K562 (cell line): ENCODE measurements at regions not wholly inside any gene's neighbourhood (a gene's known extent, or its start where the extent isn't known, plus 50 kb on each side); places are given as distances from the start of the nearest gene placed in this dataset.

Experiments
- ATAC-seq: fragments of 200-7000 bp; cut with Tn5 transposase; 3 replicates; pipeline ENCODE4 v1.9.1; 2020; ENCODE audit warnings: moderate library complexity
- BruUV-seq: library from RNA; stranded (reverse); fragments of 400-500 nt; replicated peaks from 2 replicates; lab custom pipeline; 2021; lab: Mats Ljungman, UMichigan
- CTCF ChIA-PET: fragments of 300-600 bp; formaldehyde crosslinking; extraction: SDS; loops from one replicate; lab custom pipeline; 2021; ENCODE audit warnings: low intra/inter-chr PET ratio; lab: Yijun Ruan, JAX
- POLR2A ChIA-PET: fragments of 300-600, 350-650 bp; sonication (Branson Sonifier 250); formaldehyde crosslinking; extraction: SDS; loops from one replicate; lab custom pipeline; 2021; ENCODE audit warnings: antibody characterized with exemption, inconsistent platforms; lab: Yijun Ruan, JAX
- DNase-seq, 4 experiments: peaks; one replicate each; pipeline versions ENCODE4 v3.0.0 to v3.0.0-alpha.2; 2011 to 2018; ENCODE audit warnings: low spot score in 3 of 4, mixed read lengths in 3 of 4; ENCODE audit errors: extremely low read depth in 1 of 4
- FAIRE-seq: peaks from 2 replicates; lab custom pipeline; 2011; peaks lifted over from hg19 to GRCh38; lab: Jason Lieb, UNC
- H2AFZ ChIP-seq: 2 replicates; pipeline ENCODE4 v1.6.0; 2011; ENCODE audit warnings: low read depth, low read length, control low read depth, inconsistent platforms
- H3K27ac ChIP-seq: fragments of 200-600 bp; 3 replicates; pipeline ENCODE4 v1.8.0; 2011; ENCODE audit warnings: low read depth, mild to moderate bottlenecking, control low read depth, inconsistent platforms, low read length, moderate library complexity, mixed read lengths; ENCODE audit errors: extremely low read depth
- H3K27me3 ChIP-seq, 2 experiments: fragments of 300-600 bp in 1 of 2; 2 replicates in 1 of 2; 3 replicates in 1 of 2; pipeline versions ENCODE4 v1.6.0 to v1.8.0; 2011; ENCODE audit warnings: inconsistent platforms in 2 of 2, low read length in 2 of 2, mild to moderate bottlenecking in 1 of 2, mixed read lengths in 1 of 2, moderate library complexity in 1 of 2; ENCODE audit not compliant: control insufficient read depth in 2 of 2, insufficient read depth in 2 of 2
- H3K36me3 ChIP-seq: fragments of 300-600 bp; 3 replicates; pipeline ENCODE4 v1.8.0; 2011; ENCODE audit warnings: mild to moderate bottlenecking, low read length, inconsistent platforms; ENCODE audit not compliant: control insufficient read depth, insufficient read depth
- H3K4me1 ChIP-seq, 2 experiments: fragments of 200-600 bp in 1 of 2; replicated peaks in 1 of 2; 2 replicates in 1 of 2; 3 replicates in 1 of 2; pipeline versions ENCODE4 v1.5.1 to v1.8.0; 2011; ENCODE audit warnings: inconsistent platforms in 2 of 2, low read length in 2 of 2, mild to moderate bottlenecking in 1 of 2, mixed read lengths in 1 of 2, moderate library complexity in 1 of 2; ENCODE audit not compliant: control insufficient read depth in 2 of 2, insufficient read depth in 2 of 2
- H3K4me2 ChIP-seq: 2 replicates; pipeline ENCODE4 v1.6.1; 2011; ENCODE audit warnings: low read length, control low read depth, inconsistent platforms, mixed read lengths; ENCODE audit not compliant: insufficient read depth
- H3K4me3 ChIP-seq: fragments of 200-600 bp; sonication (generic), shearing (Covaris generic); 2 replicates; pipeline ENCODE4 v1.5.1; 2016; ENCODE audit warnings: control low read depth, inconsistent platforms
- H3K79me2 ChIP-seq: fragments of 200-600 bp; 3 replicates; pipeline ENCODE4 v1.8.0; 2011; ENCODE audit warnings: low read length, inconsistent platforms; ENCODE audit not compliant: control insufficient read depth, insufficient read depth
- H3K9ac ChIP-seq, 2 experiments: 2 replicates each; pipeline versions ENCODE4 v1.6.0 to v1.6.1; 2011; ENCODE audit warnings: low read depth in 2 of 2, low read length in 2 of 2, control low read depth in 1 of 2, inconsistent platforms in 1 of 2, mild to moderate bottlenecking in 1 of 2, mixed read lengths in 1 of 2; ENCODE audit not compliant: insufficient read depth in 1 of 2
- H3K9me1 ChIP-seq: one replicate; pipeline ENCODE4 v1.6.0; 2011; ENCODE audit warnings: inconsistent platforms, mild to moderate bottlenecking, low read length, moderate library complexity; ENCODE audit not compliant: control insufficient read depth, insufficient read depth
- H3K9me3 ChIP-seq: replicated peaks from 2 replicates; pipeline ENCODE4 v1.5.1; 2011; ENCODE audit warnings: low read depth, low read length, inconsistent platforms; ENCODE audit not compliant: control insufficient read depth, insufficient read depth
- H4K20me1 ChIP-seq: replicated peaks from 2 replicates; pipeline ENCODE4 v1.6.1; 2011; ENCODE audit warnings: low read length, inconsistent platforms, mixed read lengths; ENCODE audit not compliant: control insufficient read depth, insufficient read depth
- CTBP1 ChIP-seq: fragments of 450-650 bp; IDR thresholded peaks from 2 replicates; pipeline ENCODE4 v1.6.1; 2016; ENCODE audit warnings: borderline replicate concordance
- HSF4 ChIP-seq: fragments of 250-450 bp; sonication (Bioruptor Pico); IDR thresholded peaks from 2 replicates; pipeline ENCODE4 v2.1.2; 2022; ENCODE audit warnings: mild to moderate bottlenecking, moderate library complexity, borderline replicate concordance
- MECOM ChIP-seq: fragments of 250-450 bp; sonication (Bioruptor Pico); IDR thresholded peaks from 2 replicates; pipeline ENCODE4 v1.8.0; 2022; ENCODE audit warnings: inconsistent platforms
- MEIS2 ChIP-seq: fragments of 450-650 bp; IDR thresholded peaks from 2 replicates; pipeline ENCODE4 v1.6.1; 2014; ENCODE audit warnings: mild to moderate bottlenecking; ENCODE audit not compliant: partially characterized antibody
- NRF1 ChIP-seq, 2 experiments: fragments of 450-650 bp; IDR thresholded peaks in 1 of 2; conservative IDR thresholded peaks in 1 of 2; 2 replicates each; pipeline ENCODE4 v1.6.1; 2014; ENCODE audit warnings: mild to moderate bottlenecking in 2 of 2
- PHF20 ChIP-seq: fragments of 450-650 bp; IDR thresholded peaks from 2 replicates; pipeline ENCODE4 v1.6.1; 2018; ENCODE audit not compliant: partially characterized antibody
- RCOR1 ChIP-seq, 2 experiments: IDR thresholded peaks; 2 replicates each; pipeline ENCODE4 v1.6.1; 2012; ENCODE audit warnings: low read depth in 2 of 2, low read length in 2 of 2, borderline replicate concordance in 1 of 2, improper control_type of control experiment in 1 of 2
- SPI1 ChIP-seq: IDR thresholded peaks from 2 replicates; pipeline ENCODE4 v1.6.1; 2011; ENCODE audit warnings: low read depth, low read length, control low read depth, borderline replicate concordance
- SRSF3 ChIP-seq: fragments of 200-400 bp; formaldehyde crosslinking; IDR thresholded peaks from 2 replicates; pipeline ENCODE4 v1.6.1; 2016; ENCODE audit warnings: mild to moderate bottlenecking, low read length, moderate library complexity; ENCODE audit not compliant: insufficient read depth
- STAG1 ChIP-seq: sonication (generic); formaldehyde crosslinking; IDR thresholded peaks from 2 replicates; pipeline ENCODE4 v1.5.0; 2020; ENCODE audit warnings: missing genetic modification reagents, borderline replicate concordance
- TEAD4 ChIP-seq, 2 experiments: sonication (generic) in 1 of 2; formaldehyde crosslinking in 1 of 2; IDR thresholded peaks; 2 replicates each; pipeline versions ENCODE4 v1.6.1 to v1.8.0; 2012 to 2022; ENCODE audit warnings: borderline replicate concordance in 1 of 2, inconsistent platforms in 1 of 2, low read length in 1 of 2, mild to moderate bottlenecking in 1 of 2, missing genetic modification reagents in 1 of 2
- ZNF583 ChIP-seq: fragments of 250-450 bp; sonication (Bioruptor Pico); IDR thresholded peaks from 2 replicates; pipeline ENCODE4 v1.4.0; 2020
- ZNF696 ChIP-seq: fragments of 250-450 bp; sonication (Bioruptor Pico); conservative IDR thresholded peaks from 2 replicates; pipeline ENCODE4 v1.4.0; 2020; ENCODE audit warnings: mild to moderate bottlenecking, moderate library complexity
- WGBS: fragments of 100-300 bp; shearing (Covaris generic); methylation state at CpG from one replicate; pipeline ENCODE4 v1.1.6; 2016; ENCODE audit warnings: low coverage, mixed read lengths; ENCODE audit not compliant: insufficient coverage; ENCODE audit errors: missing lambda C conversion rate; 5-methylcytosine and 5-hydroxymethylcytosine counted together
- in situ Hi-C: fragments of 300-500 bp; cut with MboI; formaldehyde crosslinking; loops from 4 replicates; pipeline ENCODE4 v1.15.0; 2018; ENCODE audit warnings: inconsistent platforms, mixed read lengths
- intact Hi-C: fragments of 100-400 bp; cut with micrococcal nuclease; formaldehyde crosslinking; loops from 2 replicates; pipeline ENCODE4 v1.14.2; 2022
- TF ChIP-seq, protein P1 (sequence below), 2 experiments: IDR thresholded peaks in 1 of 2; conservative IDR thresholded peaks in 1 of 2; 2 replicates each; pipeline ENCODE4 v1.6.1; 2016; ENCODE audit warnings: low read depth in 2 of 2, mild to moderate bottlenecking in 1 of 2, missing compliant biosample characterization in 1 of 2, missing genetic modification characterization in 1 of 2, moderate library complexity in 1 of 2

DNA sequence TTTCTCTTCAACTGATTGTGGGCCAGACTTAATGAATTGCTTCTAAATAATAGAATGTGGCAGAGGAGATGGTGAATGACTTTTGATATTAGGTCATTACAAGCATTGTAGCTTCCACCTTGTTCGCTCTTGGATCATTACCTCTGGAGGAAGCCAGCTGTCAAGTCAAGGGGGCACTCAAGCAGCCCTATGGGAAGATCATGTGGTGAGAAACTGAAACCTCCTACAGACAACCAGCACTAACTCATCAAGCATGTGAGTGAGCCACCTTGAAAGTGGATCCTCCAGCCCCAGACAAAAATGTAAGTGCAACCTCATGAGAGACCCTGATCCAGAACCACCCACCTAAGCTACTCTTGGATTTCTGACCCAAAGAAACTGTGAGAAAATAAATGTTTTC, 109.8 kb upstream of the TBC1D5 start:
- DNase-seq (no peak), FAIRE-seq (no peak), ATAC-seq (no peak)
- in situ Hi-C loops (no loop called here), intact Hi-C loops (no loop called here)
- no peaks in the 10 kb centered on the region for H3K36me3 ChIP-seq
- TF ChIP-seq NRF1 (conservative IDR thresholded peaks at IDR 0.05 in 1 of 2, IDR thresholded peaks at IDR 0.05 in 1 of 2) (no peak), ZNF696 (CRISPR knock-in tag) (no peak), MECOM (no peak), SRSF3 (no peak)
- no peaks in the 10 kb centered on the region for H3K9me1 ChIP-seq
- no peaks in the 10 kb centered on the region for H3K79me2 ChIP-seq
- H3K9me3 ChIP-seq: peaks cover 2% of the 10 kb centered on the region; the same call in 1 of the 2 replicates
- H3K9ac ChIP-seq: no peak overlapping the region
- H2AFZ ChIP-seq: no peak overlapping the region
- no peaks in the 10 kb centered on the region for H3K4me1 ChIP-seq
- BruUV-seq: no TSS peak
- CTCF ChIA-PET: no interaction called here
- H3K27me3 ChIP-seq: no peaks in the 10 kb centered on the region; a peak in 1 of 5 replicates
- POLR2A ChIA-PET: interaction anchor here (0.6 to 0.7 kb wide), 2 partner anchors 438 to 549 kb away, joined by 3 to 6 read pairs; no protein-coding TSS in a partner anchor
- 8% methylated on average over 1 of the region's 1 CpG for WGBS
- H4K20me1 ChIP-seq: no peaks in the 10 kb centered on the region
- no peak overlapping the region for H3K4me2 ChIP-seq
- H3K27ac ChIP-seq: no peak overlapping the region
- H3K4me3 ChIP-seq: no peak overlapping the region

- Histone ChIP-seq H3K36me3 (no peaks in the 10 kb centered on the region), H3K9me1 (no peaks in the 10 kb centered on the region), H3K4me1 (no peaks in the 10 kb centered on the region), H2AFZ (no peak overlapping the region), H3K79me2 (no peaks in the 10 kb centered on the region), H3K4me3 (no peak overlapping the region), H3K27ac (no peak overlapping the region), H3K27me3 (no peaks in the 10 kb centered on the region; a peak in 1 of 5 replicates), H3K9me3 (no peaks in the 10 kb centered on the region), H4K20me1 (no peaks in the 10 kb centered on the region), H3K9ac (no peak overlapping the region), H3K4me2 (no peak overlapping the region)
- DNase-seq (no peak), FAIRE-seq (no peak), ATAC-seq (peak; percentile 45; the same call in 2 of the 3 replicates)
- intact Hi-C loops: no loop called here
- in situ Hi-C loops: no loop called here
- no TSS peak for BruUV-seq
- ChIA-PET CTCF (no interaction called here), POLR2A (no interaction called here)
- TF ChIP-seq PHF20: no peak
- TF ChIP-seq ZNF583 (CRISPR knock-in tag): no peak
- TF ChIP-seq HSF4 (CRISPR knock-in tag): no peak
- TF ChIP-seq TEAD4 (IDR thresholded peaks at IDR 0.05; ENCODE audit: low read length): no peak
- TF ChIP-seq TEAD4 (CRISPR knock-in tag; IDR thresholded peaks at IDR 0.05; ENCODE audit: borderline replicate concordance): no peak
- 0 out of 2 replicates have a peak, but pooled peaks have one; percentile 13 for TF ChIP-seq SPI1
- peak; percentile 57 for TF ChIP-seq CTBP1
- no peak for TF ChIP-seq STAG1
- TF ChIP-seq, protein P1, sequence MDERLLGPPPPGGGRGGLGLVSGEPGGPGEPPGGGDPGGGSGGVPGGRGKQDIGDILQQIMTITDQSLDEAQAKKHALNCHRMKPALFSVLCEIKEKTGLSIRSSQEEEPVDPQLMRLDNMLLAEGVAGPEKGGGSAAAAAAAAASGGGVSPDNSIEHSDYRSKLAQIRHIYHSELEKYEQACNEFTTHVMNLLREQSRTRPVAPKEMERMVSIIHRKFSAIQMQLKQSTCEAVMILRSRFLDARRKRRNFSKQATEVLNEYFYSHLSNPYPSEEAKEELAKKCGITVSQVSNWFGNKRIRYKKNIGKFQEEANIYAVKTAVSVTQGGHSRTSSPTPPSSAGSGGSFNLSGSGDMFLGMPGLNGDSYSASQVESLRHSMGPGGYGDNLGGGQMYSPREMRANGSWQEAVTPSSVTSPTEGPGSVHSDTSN (CRISPR knock-in tag; IDR thresholded peaks at IDR 0.05; ENCODE audit: low read depth): no peak
- TF ChIP-seq, protein P1 (tag; conservative IDR thresholded peaks at IDR 0.05; ENCODE audit: low read depth): peak; percentile 63
- TF ChIP-seq MEIS2: peak; percentile 26
- TF ChIP-seq RCOR1 (IDR thresholded peaks at IDR 0.05; ENCODE audit: borderline replicate concordance in 1 of 2, low read depth in 2 of 2, low read length in 2 of 2): peak in 1 of 2 experiments; percentile 13; a peak in 1 of 4 replicates
These were observed 108.0 kb upstream of the TBC1D5 start for GRCh38 chr3:17850448-17850847.
